ENCODE measurements at regions not wholly inside any gene's neighbourhood (a gene's known extent, or its start where the extent isn't known, plus 50 kb on each side); places are given as distances from the start of the nearest gene placed in this dataset.
A peak's percentile ranks its signal among the peaks of the same experiment; 100 is the strongest.

- no CpG with 5 or more reads among the region's 1 CpG for WGBS, 2 experiments (ENCODE audit: insufficient coverage in 2 of 2)
- Histone ChIP-seq H3K4me1 (ENCODE audit: control insufficient read depth, insufficient read depth, low read length, poor library complexity, severe bottlenecking) (no peaks in the 10 kb centered on the region), H3K27ac (ENCODE audit: low read depth, low read length, severe bottlenecking) (no peak overlapping the region), H3K9me3 (ENCODE audit: control insufficient read depth, low read length) (no peaks in the 10 kb centered on the region), H3K36me3 (ENCODE audit: control insufficient read depth, insufficient read depth, low read length) (no peaks in the 10 kb centered on the region), H3K4me3 (ENCODE audit: extremely low read depth, insufficient read depth, low read length, poor library complexity, severe bottlenecking) (no peak overlapping the region)
Measured at GRCh38 chr6:129778793-129779192, 68.8 kb upstream of the ARHGAP18 start.

- no peak overlapping the region for H3K4me3 ChIP-seq (ENCODE audit: extremely low read depth, insufficient read depth, low read length, poor library complexity, severe bottlenecking)
- H3K27ac ChIP-seq (ENCODE audit: low read depth, low read length, severe bottlenecking) = no peak overlapping the region
- no peaks in the 10 kb centered on the region for H3K4me1 ChIP-seq (ENCODE audit: control insufficient read depth, insufficient read depth, low read length, poor library complexity, severe bottlenecking)
- no peaks in the 10 kb centered on the region for H3K36me3 ChIP-seq (ENCODE audit: control insufficient read depth, insufficient read depth, low read length)
- no peaks in the 10 kb centered on the region for H3K9me3 ChIP-seq (ENCODE audit: control insufficient read depth, low read length)
Measured at GRCh38 chr6:129777371-129777770, 67.4 kb upstream of the ARHGAP18 start.

- Histone ChIP-seq H3K9me3 (ENCODE audit: control insufficient read depth, low read length) (no peaks in the 10 kb centered on the region), H3K4me1 (ENCODE audit: control insufficient read depth, insufficient read depth, low read length, poor library complexity, severe bottlenecking) (no peaks in the 10 kb centered on the region), H3K27ac (ENCODE audit: low read depth, low read length, severe bottlenecking) (no peak overlapping the region), H3K36me3 (ENCODE audit: control insufficient read depth, insufficient read depth, low read length) (no peaks in the 10 kb centered on the region), H3K4me3 (ENCODE audit: extremely low read depth, insufficient read depth, low read length, poor library complexity, severe bottlenecking) (no peak overlapping the region)
- WGBS, 2 experiments (ENCODE audit: insufficient coverage in 2 of 2) = 78 to 89% methylated on average over 1 to 2 of the region's 3 CpGs
Measured at GRCh38 chr6:129776542-129777330, 66.8 kb upstream of the ARHGAP18 start.

DNA sequence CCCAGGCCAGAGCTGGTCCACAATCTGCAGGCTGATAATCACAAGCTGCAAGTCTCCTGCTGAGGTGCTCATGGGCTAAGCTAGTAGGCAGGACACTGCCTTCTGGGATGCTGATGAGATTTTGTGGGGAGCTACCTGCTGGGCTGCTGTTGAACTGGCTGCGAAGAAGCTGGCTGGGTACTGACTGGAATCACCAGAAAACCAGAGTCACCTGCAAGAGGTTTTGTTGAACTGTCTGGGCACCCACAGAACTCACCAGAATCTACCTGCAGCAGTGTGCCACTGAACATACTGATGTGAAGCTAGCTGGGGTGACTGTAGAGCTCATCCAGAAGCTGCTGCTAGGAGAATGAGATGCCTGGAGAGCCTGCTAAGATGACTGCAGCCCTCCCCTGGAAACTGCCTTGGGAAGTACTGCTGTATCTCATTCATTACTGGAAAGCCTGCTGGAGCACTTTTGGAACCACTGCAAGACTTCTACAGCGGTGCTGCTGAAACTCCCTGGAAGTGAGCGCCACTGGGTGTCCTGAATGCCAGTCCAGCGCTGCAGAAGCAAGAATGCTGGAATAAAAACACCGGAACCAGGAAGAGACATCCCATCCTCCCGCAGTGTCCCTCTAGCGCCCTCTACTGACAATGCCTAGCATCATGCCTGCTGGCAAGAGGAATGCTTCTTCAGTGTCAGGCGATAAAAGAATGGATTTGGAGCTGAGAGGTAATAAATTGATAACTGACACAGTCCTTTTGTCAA is 64.9 kb upstream of the ARHGAP18 start:
- Histone ChIP-seq H3K27ac (ENCODE audit: low read depth, low read length, severe bottlenecking) (no peak overlapping the region), H3K4me3 (ENCODE audit: extremely low read depth, insufficient read depth, low read length, poor library complexity, severe bottlenecking) (no peak overlapping the region), H3K36me3 (ENCODE audit: control insufficient read depth, insufficient read depth, low read length) (no peaks in the 10 kb centered on the region), H3K9me3 (ENCODE audit: control insufficient read depth, low read length) (no peaks in the 10 kb centered on the region), H3K4me1 (ENCODE audit: control insufficient read depth, insufficient read depth, low read length, poor library complexity, severe bottlenecking) (no peaks in the 10 kb centered on the region)
- 30 to 34% methylated on average over 6 to 7 of the region's 8 CpGs for WGBS, 2 experiments (ENCODE audit: insufficient coverage in 2 of 2)

GRCh38 chr6:129773304-129773703 is 63.3 kb upstream of the ARHGAP18 start:
- WGBS, 2 experiments (ENCODE audit: insufficient coverage in 2 of 2) = 80% methylated on average over 2 of the region's 2 CpGs; no CpG with 5 or more reads in 1 of the 2 experiments
- Histone ChIP-seq H3K9me3 (ENCODE audit: control insufficient read depth, low read length) (no peaks in the 10 kb centered on the region), H3K4me1 (ENCODE audit: control insufficient read depth, insufficient read depth, low read length, poor library complexity, severe bottlenecking) (no peaks in the 10 kb centered on the region), H3K4me3 (ENCODE audit: extremely low read depth, insufficient read depth, low read length, poor library complexity, severe bottlenecking) (no peak overlapping the region), H3K36me3 (ENCODE audit: control insufficient read depth, insufficient read depth, low read length) (no peaks in the 10 kb centered on the region), H3K27ac (ENCODE audit: low read depth, low read length, severe bottlenecking) (no peak overlapping the region)

GRCh38 chr6:129771678-129772077 is 61.7 kb upstream of the ARHGAP18 start:
- Histone ChIP-seq H3K9me3 (ENCODE audit: control insufficient read depth, low read length) (no peaks in the 10 kb centered on the region), H3K36me3 (ENCODE audit: control insufficient read depth, insufficient read depth, low read length) (no peaks in the 10 kb centered on the region), H3K4me1 (ENCODE audit: control insufficient read depth, insufficient read depth, low read length, poor library complexity, severe bottlenecking) (peaks cover 3% of the 10 kb centered on the region), H3K4me3 (ENCODE audit: extremely low read depth, insufficient read depth, low read length, poor library complexity, severe bottlenecking) (no peak overlapping the region), H3K27ac (ENCODE audit: low read depth, low read length, severe bottlenecking) (no peak overlapping the region)
- 92 to 95% methylated on average over 4 of the region's 4 CpGs for WGBS, 2 experiments (ENCODE audit: insufficient coverage in 2 of 2)

DNA sequence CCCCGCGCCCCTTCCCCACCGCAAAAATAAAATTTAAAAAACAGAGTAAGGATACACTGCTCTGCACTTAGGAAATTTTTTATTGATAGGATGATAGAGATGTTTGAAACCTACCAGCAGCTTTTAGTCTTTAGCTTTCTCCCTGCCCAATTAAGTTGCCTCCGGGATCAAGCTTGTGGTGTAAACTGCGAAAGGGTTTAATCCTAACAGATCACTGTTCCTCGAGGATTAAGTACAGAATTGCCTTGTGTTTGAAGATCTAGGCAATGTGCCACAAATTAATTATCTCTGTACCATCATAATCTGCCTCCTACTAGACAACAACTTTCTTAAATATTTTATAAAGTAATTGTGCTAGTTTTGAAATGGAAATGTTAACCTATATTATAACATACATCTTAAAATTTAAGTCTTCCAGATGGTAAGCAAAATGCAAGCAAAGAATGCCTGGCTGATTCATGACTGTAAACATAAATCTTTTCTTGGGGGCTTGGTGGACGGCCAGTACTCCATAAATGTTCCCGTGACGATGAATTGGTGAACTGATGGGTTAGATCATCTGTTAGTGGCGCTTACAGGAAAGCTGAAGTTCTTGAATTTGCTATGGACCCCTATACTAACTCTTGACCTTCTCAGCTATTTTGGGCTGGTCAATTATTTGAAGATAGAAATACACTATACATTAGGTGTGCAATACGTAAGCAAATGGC is 58.0 kb upstream of the ARHGAP18 start:
- Histone ChIP-seq H3K27ac (ENCODE audit: low read depth, low read length, severe bottlenecking) (no peak overlapping the region), H3K4me3 (ENCODE audit: extremely low read depth, insufficient read depth, low read length, poor library complexity, severe bottlenecking) (no peak overlapping the region), H3K36me3 (ENCODE audit: control insufficient read depth, insufficient read depth, low read length) (no peaks in the 10 kb centered on the region), H3K9me3 (ENCODE audit: control insufficient read depth, low read length) (no peaks in the 10 kb centered on the region), H3K4me1 (ENCODE audit: control insufficient read depth, insufficient read depth, low read length, poor library complexity, severe bottlenecking) (peaks cover 3% of the 10 kb centered on the region)
- WGBS, 2 experiments (ENCODE audit: insufficient coverage in 2 of 2) = 87 to 100% methylated on average over 4 of the region's 11 CpGs

DNA sequence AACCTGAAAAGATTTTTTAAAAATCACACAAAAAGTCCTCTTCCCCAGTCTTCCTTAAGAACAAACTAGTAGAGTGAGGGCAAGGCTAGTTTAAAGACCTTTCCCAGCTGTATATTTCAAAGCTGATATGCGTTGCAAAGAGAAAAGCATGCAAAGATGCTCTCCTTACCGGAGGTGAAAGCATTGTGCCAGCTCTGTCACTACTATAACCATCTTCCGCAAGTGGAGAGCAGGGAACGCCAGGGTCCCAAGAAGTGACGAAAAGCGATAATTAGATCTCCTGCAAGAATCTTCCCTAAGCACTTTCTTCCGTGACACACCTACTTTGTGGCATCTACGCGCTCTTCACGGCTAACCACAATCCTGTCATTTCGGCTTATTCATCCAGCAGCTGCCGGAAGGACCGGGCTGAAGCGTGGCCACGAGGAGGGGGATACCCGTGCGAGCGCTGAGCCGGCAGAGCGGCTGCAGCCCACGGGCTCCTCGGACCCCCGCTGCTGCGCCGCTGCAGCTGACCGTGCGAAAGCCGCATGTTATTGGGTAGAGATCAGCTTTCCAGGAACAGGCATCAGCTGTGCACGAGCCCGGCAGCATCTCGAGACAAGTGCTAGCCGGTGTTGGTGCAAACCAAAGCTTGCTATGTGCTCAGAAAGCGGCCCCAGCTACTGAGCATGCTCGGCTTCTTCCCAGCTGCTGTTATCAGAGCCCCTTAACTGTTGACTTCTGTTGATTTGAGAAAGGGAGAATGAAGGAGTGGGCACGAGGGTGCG is 57.2 kb upstream of the ARHGAP18 start:
- peaks cover 3% of the 10 kb centered on the region for H3K4me1 ChIP-seq (ENCODE audit: control insufficient read depth, insufficient read depth, low read length, poor library complexity, severe bottlenecking)
- no peak overlapping the region for H3K27ac ChIP-seq (ENCODE audit: low read depth, low read length, severe bottlenecking)
- no peaks in the 10 kb centered on the region for H3K9me3 ChIP-seq (ENCODE audit: control insufficient read depth, low read length)
- 6% methylated on average over 25 to 33 of the region's 36 CpGs for WGBS, 2 experiments (ENCODE audit: insufficient coverage in 2 of 2)
- no peaks in the 10 kb centered on the region for H3K36me3 ChIP-seq (ENCODE audit: control insufficient read depth, insufficient read depth, low read length)
- peak overlapping the region; percentile 34 for H3K4me3 ChIP-seq (ENCODE audit: extremely low read depth, insufficient read depth, low read length, poor library complexity, severe bottlenecking)

DNA sequence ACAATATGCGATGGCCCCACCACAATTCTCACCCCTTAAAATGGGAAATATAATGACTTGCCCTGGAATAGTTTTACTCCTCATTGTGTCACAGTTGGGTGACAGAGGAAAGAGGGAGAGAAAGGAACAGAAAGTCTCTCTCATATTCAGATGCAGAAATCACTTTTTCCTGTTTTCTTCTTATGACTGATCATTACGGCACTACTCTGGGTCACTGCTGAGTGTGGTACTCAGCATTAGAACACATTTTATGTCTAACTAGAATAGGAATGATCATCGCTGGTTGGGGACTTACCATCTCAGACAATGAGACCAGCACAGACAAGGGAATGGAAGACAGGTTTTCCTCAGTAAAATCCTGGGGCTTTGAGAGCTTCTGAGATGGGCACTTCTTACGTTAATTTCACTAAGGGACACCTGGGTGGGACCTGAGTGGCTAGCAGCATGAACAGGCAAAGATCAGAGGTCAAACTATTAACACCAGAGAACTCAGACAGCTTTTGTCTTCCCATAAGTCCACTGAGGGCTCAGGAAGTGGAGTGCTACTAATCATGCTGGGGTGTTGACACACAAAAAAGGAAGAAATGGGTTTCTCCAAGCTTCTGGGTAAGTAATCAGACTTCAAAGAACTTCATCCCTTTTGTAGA is 54.9 kb upstream of the ARHGAP18 start:
- H3K36me3 ChIP-seq (ENCODE audit: control insufficient read depth, insufficient read depth, low read length) = no peaks in the 10 kb centered on the region
- 70 to 100% methylated on average over 2 of the region's 4 CpGs for WGBS, 2 experiments (ENCODE audit: insufficient coverage in 2 of 2)
- no peak overlapping the region for H3K27ac ChIP-seq (ENCODE audit: low read depth, low read length, severe bottlenecking)
- no peak overlapping the region for H3K4me3 ChIP-seq (ENCODE audit: extremely low read depth, insufficient read depth, low read length, poor library complexity, severe bottlenecking)
- peaks cover 3% of the 10 kb centered on the region for H3K4me1 ChIP-seq (ENCODE audit: control insufficient read depth, insufficient read depth, low read length, poor library complexity, severe bottlenecking)
- H3K9me3 ChIP-seq (ENCODE audit: control insufficient read depth, low read length) = no peaks in the 10 kb centered on the region

Data from mesodermal cell (in vitro differentiated cells).